ENCODE measurements at regions not wholly inside any gene's neighbourhood (a gene's known extent, or its start where the extent isn't known, plus 50 kb on each side); places are given as distances from the start of the nearest gene placed in this dataset.

DNA sequence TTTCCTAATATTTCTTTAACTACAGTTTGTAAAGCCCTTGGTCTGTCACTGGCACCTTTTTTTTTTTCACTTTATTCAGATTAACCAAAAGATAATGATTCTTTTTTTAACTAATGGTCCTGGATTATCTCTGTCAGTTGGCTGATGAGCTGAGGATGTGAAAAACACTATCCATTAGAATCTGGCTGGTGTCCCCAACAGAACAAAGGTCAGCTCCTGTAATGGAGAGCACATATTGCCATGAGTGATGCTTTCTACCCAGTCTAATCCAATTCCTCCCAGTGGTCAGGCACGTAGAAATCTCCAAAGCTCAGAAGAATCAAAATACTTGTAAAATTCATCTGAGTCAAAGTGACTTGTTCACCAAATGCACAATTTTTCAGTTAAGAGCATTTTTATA is 491.7 kb upstream of the PIK3R1 start:
- TF ChIP-seq, protein P1, sequence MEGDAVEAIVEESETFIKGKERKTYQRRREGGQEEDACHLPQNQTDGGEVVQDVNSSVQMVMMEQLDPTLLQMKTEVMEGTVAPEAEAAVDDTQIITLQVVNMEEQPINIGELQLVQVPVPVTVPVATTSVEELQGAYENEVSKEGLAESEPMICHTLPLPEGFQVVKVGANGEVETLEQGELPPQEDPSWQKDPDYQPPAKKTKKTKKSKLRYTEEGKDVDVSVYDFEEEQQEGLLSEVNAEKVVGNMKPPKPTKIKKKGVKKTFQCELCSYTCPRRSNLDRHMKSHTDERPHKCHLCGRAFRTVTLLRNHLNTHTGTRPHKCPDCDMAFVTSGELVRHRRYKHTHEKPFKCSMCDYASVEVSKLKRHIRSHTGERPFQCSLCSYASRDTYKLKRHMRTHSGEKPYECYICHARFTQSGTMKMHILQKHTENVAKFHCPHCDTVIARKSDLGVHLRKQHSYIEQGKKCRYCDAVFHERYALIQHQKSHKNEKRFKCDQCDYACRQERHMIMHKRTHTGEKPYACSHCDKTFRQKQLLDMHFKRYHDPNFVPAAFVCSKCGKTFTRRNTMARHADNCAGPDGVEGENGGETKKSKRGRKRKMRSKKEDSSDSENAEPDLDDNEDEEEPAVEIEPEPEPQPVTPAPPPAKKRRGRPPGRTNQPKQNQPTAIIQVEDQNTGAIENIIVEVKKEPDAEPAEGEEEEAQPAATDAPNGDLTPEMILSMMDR (optimal IDR thresholded peaks at IDR 0.05 in 1 of 3, IDR thresholded peaks at IDR 0.05 in 1 of 3, conservative IDR thresholded peaks at IDR 0.05 in 1 of 3; ENCODE audit: extremely low read depth in 1 of 3, insufficient read depth in 2 of 3, low read length in 3 of 3) = no peak
- TF ChIP-seq EZH2 (IDR thresholded peaks at IDR 0.05; ENCODE audit: low read length) = no peak
